IMR-90 (cell line): ENCODE measurements at regions not wholly inside any gene's neighbourhood (a gene's known extent, or its start where the extent isn't known, plus 50 kb on each side); places are given as distances from the start of the nearest gene placed in this dataset.

ENCODE experiments used
- ATAC-seq: fragments of 200-7000 bp; cut with Tn5 transposase; 2 replicates; pipeline ENCODE4 v1.9.1; 2020; ENCODE audit warnings: low read depth, mild to moderate bottlenecking, moderate library complexity
- BruUV-seq: library from RNA; stranded (reverse); fragments of 400-500 nt; replicated peaks from 2 replicates; lab custom pipeline; 2021; lab: Mats Ljungman, UMichigan
- CTCF ChIA-PET: fragments of 300-600 bp; formaldehyde crosslinking; extraction: SDS; loops from one replicate; lab custom pipeline; 2021; ENCODE audit warnings: antibody characterized with exemption; lab: Yijun Ruan, JAX
- POLR2A ChIA-PET: fragments of 300-600 bp; sonication (Branson Sonifier 250); formaldehyde crosslinking; loops from one replicate; lab custom pipeline; 2022; ENCODE audit warnings: antibody characterized with exemption; ENCODE audit not compliant: unreplicated experiment; lab: Charles Lee
- DNase-seq: peaks from one replicate; pipeline ENCODE4 v3.0.0; 2013
- H2AFZ ChIP-seq: replicated peaks from 2 replicates; pipeline ENCODE3; 2013; ENCODE audit warnings: low read length, mild to moderate bottlenecking; ENCODE audit not compliant: poor library complexity
- H2AK5ac ChIP-seq: 2 replicates; pipeline ENCODE4 v1.6.1; 2013; ENCODE audit warnings: low read depth, low read length, inconsistent platforms
- H2AK9ac ChIP-seq: replicated peaks from 2 replicates; pipeline ENCODE3; 2013; ENCODE audit warnings: mild to moderate bottlenecking, low read depth, low read length, moderate library complexity; ENCODE audit not compliant: poor library complexity
- H2BK120ac ChIP-seq: 2 replicates; pipeline ENCODE4 v1.6.1; 2013; ENCODE audit warnings: low read depth, low read length, inconsistent platforms
- H2BK15ac ChIP-seq: 3 replicates; pipeline ENCODE4 v1.6.1; 2013; ENCODE audit warnings: low read depth, low read length, inconsistent platforms
- H2BK20ac ChIP-seq: 2 replicates; pipeline ENCODE4 v1.6.1; 2013; ENCODE audit warnings: low read depth, mild to moderate bottlenecking, inconsistent platforms, low read length, moderate library complexity
- H2BK5ac ChIP-seq: 2 replicates; pipeline ENCODE4 v1.6.1; 2013; ENCODE audit warnings: mild to moderate bottlenecking, low read depth, low read length, inconsistent platforms; ENCODE audit not compliant: poor library complexity, severe bottlenecking
- H3K14ac ChIP-seq: replicated peaks from 2 replicates; pipeline ENCODE4 v1.6.1; 2013; ENCODE audit warnings: low read depth, low read length, inconsistent platforms
- H3K18ac ChIP-seq: 2 replicates; pipeline ENCODE4 v1.6.1; 2013; ENCODE audit warnings: low read depth, low read length, control low read depth
- H3K23ac ChIP-seq: 2 replicates; pipeline ENCODE4 v1.6.1; 2013; ENCODE audit warnings: low read depth, low read length, inconsistent platforms
- H3K27ac ChIP-seq: 2 replicates; pipeline ENCODE4 v1.5.1; 2013; ENCODE audit warnings: mild to moderate bottlenecking, control low read depth, low read length; ENCODE audit not compliant: insufficient read depth
- H3K27me3 ChIP-seq: 2 replicates; pipeline ENCODE4 v1.6.1; 2013; ENCODE audit warnings: low read length; ENCODE audit not compliant: control insufficient read depth, insufficient read depth
- H3K36me3 ChIP-seq: 2 replicates; pipeline ENCODE4 v1.6.1; 2013; ENCODE audit warnings: low read length, mixed read lengths; ENCODE audit not compliant: control insufficient read depth, insufficient read depth
- H3K4ac ChIP-seq: 2 replicates; pipeline ENCODE4 v1.6.1; 2013; ENCODE audit warnings: low read depth, low read length, inconsistent platforms
- H3K4me1 ChIP-seq: 2 replicates; pipeline ENCODE4 v1.6.1; 2013; ENCODE audit warnings: low read length, mixed read lengths; ENCODE audit not compliant: control insufficient read depth, insufficient read depth
- H3K4me2 ChIP-seq: 2 replicates; pipeline ENCODE4 v1.6.1; 2013; ENCODE audit warnings: low read depth, mild to moderate bottlenecking, control low read depth, low read length, moderate library complexity
- H3K4me3 ChIP-seq: 2 replicates; pipeline ENCODE4 v1.5.1; 2013; ENCODE audit warnings: low read depth, mild to moderate bottlenecking, control low read depth, low read length, moderate library complexity; ENCODE audit not compliant: insufficient read depth
- H3K56ac ChIP-seq: 2 replicates; pipeline ENCODE4 v1.6.1; 2013; ENCODE audit warnings: low read length, inconsistent platforms; ENCODE audit not compliant: insufficient read depth; ENCODE audit errors: extremely low read depth
- H3K79me1 ChIP-seq, 2 experiments: 2 replicates each; pipeline ENCODE4 v1.6.1; 2013; ENCODE audit warnings: low read length in 2 of 2, inconsistent platforms in 1 of 2, low read depth in 1 of 2
- H3K9ac ChIP-seq: 2 replicates; pipeline ENCODE4 v1.6.1; 2013; ENCODE audit warnings: low read depth, low read length, control low read depth
- H3K9me1 ChIP-seq: 2 replicates; pipeline ENCODE4 v1.6.1; 2013; ENCODE audit warnings: low read length, inconsistent platforms; ENCODE audit not compliant: insufficient read depth
- H3K9me3 ChIP-seq: 2 replicates; pipeline ENCODE4 v1.6.1; 2013; ENCODE audit warnings: low read length; ENCODE audit not compliant: control insufficient read depth, insufficient read depth
- H4K20me1 ChIP-seq: 2 replicates; pipeline ENCODE4 v1.6.1; 2013; ENCODE audit warnings: low read length, inconsistent platforms; ENCODE audit not compliant: insufficient read depth
- H4K5ac ChIP-seq: 2 replicates; pipeline ENCODE4 v1.6.1; 2013; ENCODE audit warnings: mild to moderate bottlenecking, low read depth, low read length, control low read depth
- H4K8ac ChIP-seq, 2 experiments: 2 replicates each; pipeline ENCODE4 v1.6.1; 2013; ENCODE audit warnings: low read depth in 2 of 2, low read length in 2 of 2, control low read depth in 1 of 2, inconsistent platforms in 1 of 2
- H4K91ac ChIP-seq: 2 replicates; pipeline ENCODE4 v1.6.1; 2013; ENCODE audit warnings: low read depth, low read length, inconsistent platforms; ENCODE audit not compliant: insufficient read depth
- BHLHE40 ChIP-seq: fragments of 150-350 bp; IDR thresholded peaks from 2 replicates; pipeline ENCODE4 v1.6.1; 2016; ENCODE audit warnings: mild to moderate bottlenecking, low read depth, low read length
- CEBPB ChIP-seq: IDR thresholded peaks from 2 replicates; pipeline ENCODE4 v1.6.1; 2012; ENCODE audit warnings: low read depth, low read length, improper control_type of control experiment
- CHD1 ChIP-seq: IDR thresholded peaks from 2 replicates; pipeline ENCODE4 v1.6.1; 2012; ENCODE audit warnings: low read depth, low read length, improper control_type of control experiment
- ELK1 ChIP-seq: fragments of 150-350 bp; IDR thresholded peaks from 2 replicates; pipeline ENCODE4 v1.6.1; 2016; ENCODE audit warnings: low read depth, mild to moderate bottlenecking, low read length, moderate library complexity, borderline replicate concordance
- FOS ChIP-seq: fragments of 150-350 bp; IDR thresholded peaks from 2 replicates; pipeline ENCODE4 v1.6.1; 2016; ENCODE audit warnings: low read depth, low read length
- MAZ ChIP-seq: IDR thresholded peaks from 2 replicates; pipeline ENCODE4 v1.6.1; 2012; ENCODE audit warnings: low read depth, mild to moderate bottlenecking, low read length, improper control_type of control experiment, moderate library complexity, borderline replicate concordance
- NFE2L2 ChIP-seq: fragments of 150-350 bp; IDR thresholded peaks from 2 replicates; pipeline ENCODE4 v1.6.1; 2016; ENCODE audit warnings: low read depth, mild to moderate bottlenecking, low read length
- POLR2A ChIP-seq: IDR thresholded peaks from 2 replicates; pipeline ENCODE4 v1.6.1; 2012; ENCODE audit warnings: mild to moderate bottlenecking, low read depth, low read length
- RAD21 ChIP-seq: IDR thresholded peaks from 2 replicates; pipeline ENCODE4 v1.6.1; 2012; ENCODE audit warnings: low read length, improper control_type of control experiment
- RFX5 ChIP-seq: IDR thresholded peaks from 2 replicates; pipeline ENCODE4 v1.8.0; 2012; ENCODE audit warnings: low read depth, mild to moderate bottlenecking, low read length, moderate library complexity
- SMC3 ChIP-seq: fragments of 150-350 bp; IDR thresholded peaks from 2 replicates; pipeline ENCODE4 v1.6.1; 2016; ENCODE audit warnings: low read depth, mild to moderate bottlenecking, antibody characterized with exemption, low read length, moderate library complexity
- WGBS, 2 experiments: methylation state at CpG; one replicate each; pipeline versions ENCODE4 v1.1.5 to v1.1.7; 2013; ENCODE audit warnings: missing lambda C conversion rate in 2 of 2; ENCODE audit not compliant: insufficient read length in 1 of 2; ENCODE audit errors: extremely low coverage in 2 of 2; 5-methylcytosine and 5-hydroxymethylcytosine counted together
- dilution Hi-C: fragments of 300-500 bp; cut with HindIII; formaldehyde crosslinking; loops from one replicate; pipeline ENCODE4 v1.14.3; 2018; ENCODE audit warnings: low sequenced_read_pairs; ENCODE audit not compliant: unreplicated experiment
- in situ Hi-C: fragments of 300-500 bp; cut with MboI; formaldehyde crosslinking; loops from 3 replicates; pipeline ENCODE4 v1.14.3; 2019; ENCODE audit warnings: low sequenced_read_pairs, inconsistent platforms, mixed read lengths
- intact Hi-C: fragments of 100-400 bp; cut with micrococcal nuclease; formaldehyde crosslinking; loops from 2 replicates; pipeline ENCODE4 v1.10.0; 2022
- TF ChIP-seq, protein P1 (sequence below): conservative IDR thresholded peaks from 2 replicates; pipeline ENCODE4 v1.5.1; 2012; ENCODE audit warnings: mild to moderate bottlenecking, low read depth, low read length, improper control_type of control experiment

DNA sequence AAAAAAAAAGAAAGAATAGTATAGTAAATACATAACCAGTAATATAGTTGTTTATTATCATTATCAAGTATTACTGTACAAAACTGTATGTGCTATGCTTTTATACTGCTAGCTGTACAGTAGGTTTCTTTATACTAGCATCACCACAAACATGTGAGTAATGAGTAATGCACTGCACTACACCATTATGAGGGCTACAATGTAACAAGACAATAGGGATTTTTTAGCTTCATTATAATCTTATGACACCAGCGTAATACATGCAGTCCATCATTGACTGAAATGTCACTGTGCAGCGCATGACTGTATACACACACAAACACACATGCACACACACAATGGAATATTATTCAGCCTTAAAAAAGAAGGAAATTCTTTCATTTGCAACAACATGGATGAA lies 111.5 kb upstream of the ZBED5 start:
- POLR2A ChIA-PET = no interaction called here
- no peaks in the 10 kb centered on the region for H3K9me3 ChIP-seq
- no peak overlapping the region for H3K14ac ChIP-seq
- no peak for ATAC-seq
- dilution Hi-C loops = no loop called here
- no peak for TF ChIP-seq POLR2A
- no peak for TF ChIP-seq RFX5
- no peak for TF ChIP-seq BHLHE40
- no peak for TF ChIP-seq NFE2L2
- TF ChIP-seq CEBPB = no peak
- TF ChIP-seq SMC3 = no peak
- no peak for TF ChIP-seq ELK1
- TF ChIP-seq MAZ = no peak
- no peak for TF ChIP-seq CHD1
- TF ChIP-seq RAD21 = no peak
- TF ChIP-seq, protein P1, sequence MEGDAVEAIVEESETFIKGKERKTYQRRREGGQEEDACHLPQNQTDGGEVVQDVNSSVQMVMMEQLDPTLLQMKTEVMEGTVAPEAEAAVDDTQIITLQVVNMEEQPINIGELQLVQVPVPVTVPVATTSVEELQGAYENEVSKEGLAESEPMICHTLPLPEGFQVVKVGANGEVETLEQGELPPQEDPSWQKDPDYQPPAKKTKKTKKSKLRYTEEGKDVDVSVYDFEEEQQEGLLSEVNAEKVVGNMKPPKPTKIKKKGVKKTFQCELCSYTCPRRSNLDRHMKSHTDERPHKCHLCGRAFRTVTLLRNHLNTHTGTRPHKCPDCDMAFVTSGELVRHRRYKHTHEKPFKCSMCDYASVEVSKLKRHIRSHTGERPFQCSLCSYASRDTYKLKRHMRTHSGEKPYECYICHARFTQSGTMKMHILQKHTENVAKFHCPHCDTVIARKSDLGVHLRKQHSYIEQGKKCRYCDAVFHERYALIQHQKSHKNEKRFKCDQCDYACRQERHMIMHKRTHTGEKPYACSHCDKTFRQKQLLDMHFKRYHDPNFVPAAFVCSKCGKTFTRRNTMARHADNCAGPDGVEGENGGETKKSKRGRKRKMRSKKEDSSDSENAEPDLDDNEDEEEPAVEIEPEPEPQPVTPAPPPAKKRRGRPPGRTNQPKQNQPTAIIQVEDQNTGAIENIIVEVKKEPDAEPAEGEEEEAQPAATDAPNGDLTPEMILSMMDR = no peak
- TF ChIP-seq FOS = no peak
- no peak overlapping the region for H2BK20ac ChIP-seq
- no peaks in the 10 kb centered on the region for H4K20me1 ChIP-seq
- in situ Hi-C loops = no loop called here
- H2AK9ac ChIP-seq = no peak overlapping the region
- H4K5ac ChIP-seq = no peak overlapping the region
- H3K36me3 ChIP-seq = no peaks in the 10 kb centered on the region
- no peak overlapping the region for H4K91ac ChIP-seq
- H4K8ac ChIP-seq = no peak overlapping the region
- H3K27me3 ChIP-seq = peaks cover 15% of the 10 kb centered on the region
- no peak overlapping the region for H3K4ac ChIP-seq
- no peaks in the 10 kb centered on the region for H3K9me1 ChIP-seq
- H2AFZ ChIP-seq = no peak overlapping the region
- CTCF ChIA-PET = interaction anchor here (0.7 kb wide), 1 partner anchor 16 kb away, joined by 3 read pairs; no protein-coding TSS in a partner anchor
- H3K4me1 ChIP-seq = no peaks in the 10 kb centered on the region
- no peak overlapping the region for H3K4me2 ChIP-seq
- no peak overlapping the region for H3K18ac ChIP-seq
- H2BK120ac ChIP-seq = no peak overlapping the region
- no CpG with 5 or more reads among the region's 2 CpGs for WGBS, 2 experiments
- intact Hi-C loops = no loop called here
- no peak overlapping the region for H3K4me3 ChIP-seq
- BruUV-seq = no TSS peak
- no peak overlapping the region for H2AK5ac ChIP-seq
- DNase-seq = no peak
- no peak overlapping the region for H3K27ac ChIP-seq
- no peaks in the 10 kb centered on the region for H3K79me1 ChIP-seq
- H3K23ac ChIP-seq = no peak overlapping the region
- H3K56ac ChIP-seq = no peak overlapping the region
- H3K9ac ChIP-seq = no peak overlapping the region
- H2BK5ac ChIP-seq = no peak overlapping the region
- H2BK15ac ChIP-seq = no peak overlapping the region
